ENCODE measurements at regions not wholly inside any gene's neighbourhood (a gene's known extent, or its start where the extent isn't known, plus 50 kb on each side); places are given as distances from the start of the nearest gene placed in this dataset.
"Not testable (repeated sequence)": the region's sequence is repeated elsewhere in the genome, so short reads cannot be mapped to it uniquely, and the experiment has no call there.

DNA sequence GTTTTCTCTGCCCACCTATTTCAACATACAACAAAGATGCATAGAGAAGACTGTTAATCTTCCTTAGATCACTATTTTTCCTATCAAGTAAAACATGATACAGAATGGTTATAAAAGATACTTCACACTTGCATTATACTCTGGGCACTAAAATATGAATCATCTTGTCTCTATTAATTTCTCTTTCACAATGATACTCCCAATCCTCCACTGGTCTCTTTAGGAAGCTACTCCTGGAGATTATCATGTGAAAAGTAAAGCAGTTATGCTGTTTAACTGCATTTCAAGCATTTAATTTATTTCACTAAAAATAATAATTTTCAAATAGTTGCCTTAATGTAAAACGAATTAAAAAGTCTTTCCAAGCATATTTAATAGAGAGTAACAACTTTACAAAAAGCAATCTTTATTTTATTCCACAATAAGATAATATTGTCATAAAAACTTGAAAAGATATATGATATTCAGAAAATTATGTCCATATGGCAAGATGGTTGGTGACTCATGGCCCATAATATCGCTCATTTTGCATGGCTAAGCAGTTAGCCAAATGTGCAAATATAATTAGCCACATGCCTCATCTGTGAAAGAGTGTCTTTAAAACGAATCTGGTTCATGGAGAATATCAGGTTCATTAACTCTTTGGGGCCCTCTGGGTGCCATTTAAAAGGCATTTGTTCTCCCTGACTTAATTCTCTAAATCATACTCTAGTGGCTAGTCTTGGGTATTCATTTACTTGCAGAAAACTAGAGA lies 1569.0 kb upstream of the B3GALT2 start:
- Histone ChIP-seq H4K91ac (ENCODE audit: low read depth, low read length) (no peak overlapping the region), H2AFZ (ENCODE audit: insufficient read depth, low read length, poor library complexity) (no peak overlapping the region), H3K4me3 (ENCODE audit: low read depth, low read length) (no peak overlapping the region), H3K79me1 (ENCODE audit: low read length) (no peaks in the 10 kb centered on the region), H3K27ac (ENCODE audit: low read depth, low read length) (no peak overlapping the region), H2AK5ac (ENCODE audit: low read length) (no peak overlapping the region), H3K27me3 (ENCODE audit: insufficient read depth, low read length) (no peaks in the 10 kb centered on the region), H2BK120ac (ENCODE audit: insufficient read depth, low read length, poor library complexity) (no peak overlapping the region), H3K9me3 (ENCODE audit: insufficient read depth, low read depth, low read length) (no peaks in the 10 kb centered on the region), H3K18ac (ENCODE audit: low read length) (no peak overlapping the region), H4K12ac (ENCODE audit: low read depth, low read length) (no peak overlapping the region), H3K4ac (ENCODE audit: low read depth, low read length) (no peak overlapping the region), H3K14ac (ENCODE audit: low read length) (no peak overlapping the region), H3K4me1 (ENCODE audit: control insufficient read depth in 1 of 2, insufficient read depth in 2 of 2, low read length in 2 of 2) (no peaks in the 10 kb centered on the region), H3K79me2 (ENCODE audit: control insufficient read depth, insufficient read depth, low read length, poor library complexity) (no peaks in the 10 kb centered on the region), H2BK5ac (ENCODE audit: low read depth, low read length, poor library complexity) (no peak overlapping the region), H3K4me2 (ENCODE audit: low read length) (no peak overlapping the region), H3K23ac (ENCODE audit: low read length) (no peak overlapping the region), H2BK12ac (ENCODE audit: low read length) (no peak overlapping the region), H3K9ac (ENCODE audit: low read length) (no peak overlapping the region), H3K36me3 (ENCODE audit: control insufficient read depth in 1 of 2, insufficient read depth in 2 of 2, low read length in 2 of 2) (no peaks in the 10 kb centered on the region), H4K8ac (ENCODE audit: low read depth, low read length) (no peak overlapping the region)
- DNase-seq = no peak
- no CpG with 5 or more reads among the region's 3 CpGs for WGBS (ENCODE audit: extremely low coverage, insufficient coverage, insufficient read length)

DNA sequence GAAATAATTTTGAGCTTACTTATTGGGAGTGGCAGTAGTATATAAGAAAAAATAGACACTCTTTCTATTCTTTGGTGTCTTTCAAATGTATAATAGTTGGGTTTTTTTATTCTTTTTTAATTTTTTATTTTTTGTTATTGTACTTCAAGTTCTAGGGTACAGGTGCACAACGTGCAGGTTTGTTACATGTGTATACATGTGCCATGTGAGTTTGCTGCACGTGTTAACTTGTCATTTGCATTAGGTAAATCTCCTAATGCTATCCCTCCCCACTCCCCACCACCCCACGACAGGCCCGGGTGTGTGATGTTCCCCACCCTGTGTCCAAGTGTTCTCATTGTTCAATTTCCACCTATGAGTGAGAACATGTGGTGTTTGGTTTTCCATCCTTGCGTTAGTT lies 1552.4 kb upstream of the B3GALT2 start:
- not testable (repeated sequence) for H4K91ac ChIP-seq (ENCODE audit: low read depth, low read length); H3K36me3 ChIP-seq (ENCODE audit: control insufficient read depth in 1 of 2, insufficient read depth in 2 of 2, low read length in 2 of 2); H3K14ac ChIP-seq (ENCODE audit: low read length); H3K27ac ChIP-seq (ENCODE audit: low read depth, low read length); H2AFZ ChIP-seq (ENCODE audit: insufficient read depth, low read length, poor library complexity); H3K4me1 ChIP-seq (ENCODE audit: control insufficient read depth in 1 of 2, insufficient read depth in 2 of 2, low read length in 2 of 2); H3K9ac ChIP-seq (ENCODE audit: low read length); H3K4ac ChIP-seq (ENCODE audit: low read depth, low read length); H4K8ac ChIP-seq (ENCODE audit: low read depth, low read length); H3K27me3 ChIP-seq (ENCODE audit: insufficient read depth, low read length); H4K12ac ChIP-seq (ENCODE audit: low read depth, low read length); H3K4me2 ChIP-seq (ENCODE audit: low read length); H2BK120ac ChIP-seq (ENCODE audit: insufficient read depth, low read length, poor library complexity); H3K23ac ChIP-seq (ENCODE audit: low read length); H3K18ac ChIP-seq (ENCODE audit: low read length); H3K9me3 ChIP-seq (ENCODE audit: insufficient read depth, low read depth, low read length); H2BK12ac ChIP-seq (ENCODE audit: low read length); DNase-seq; H2BK5ac ChIP-seq (ENCODE audit: low read depth, low read length, poor library complexity); H3K79me1 ChIP-seq (ENCODE audit: low read length); H3K79me2 ChIP-seq (ENCODE audit: control insufficient read depth, insufficient read depth, low read length, poor library complexity); H3K4me3 ChIP-seq (ENCODE audit: low read depth, low read length); H2AK5ac ChIP-seq (ENCODE audit: low read length)
- WGBS (ENCODE audit: extremely low coverage, insufficient coverage, insufficient read length) = no CpG with 5 or more reads among the region's 5 CpGs

DNA sequence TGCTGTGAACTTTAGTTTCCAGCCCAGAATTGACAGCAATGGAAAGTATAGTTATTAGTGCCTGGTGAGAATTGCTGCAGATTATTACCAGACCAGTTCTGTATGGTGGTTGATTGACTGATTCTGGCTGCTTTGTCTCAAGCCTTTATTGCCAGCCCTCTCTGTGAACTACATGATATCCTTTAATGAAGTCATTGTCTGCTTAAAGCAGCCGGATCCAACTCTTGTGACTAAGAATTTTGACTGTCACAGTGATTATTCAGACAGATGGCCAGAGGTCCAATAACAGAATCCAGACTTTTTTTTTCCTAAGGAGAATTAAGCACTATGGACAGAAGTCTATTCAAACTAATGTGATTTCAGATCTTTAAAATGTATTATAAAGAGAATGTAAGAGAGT lies 1548.6 kb upstream of the B3GALT2 start:
- no peaks in the 10 kb centered on the region for H3K4me1 ChIP-seq (ENCODE audit: control insufficient read depth in 1 of 2, insufficient read depth in 2 of 2, low read length in 2 of 2)
- no peak overlapping the region for H2AFZ ChIP-seq (ENCODE audit: insufficient read depth, low read length, poor library complexity)
- no peak overlapping the region for H3K4me3 ChIP-seq (ENCODE audit: low read depth, low read length)
- no peak overlapping the region for H3K18ac ChIP-seq (ENCODE audit: low read length)
- no peak overlapping the region for H4K91ac ChIP-seq (ENCODE audit: low read depth, low read length)
- H3K36me3 ChIP-seq (ENCODE audit: control insufficient read depth in 1 of 2, insufficient read depth in 2 of 2, low read length in 2 of 2) = no peaks in the 10 kb centered on the region
- no CpG with 5 or more reads among the region's 1 CpG for WGBS (ENCODE audit: extremely low coverage, insufficient coverage, insufficient read length)
- H3K9me3 ChIP-seq (ENCODE audit: insufficient read depth, low read depth, low read length) = no peaks in the 10 kb centered on the region
- no peak overlapping the region for H3K4me2 ChIP-seq (ENCODE audit: low read length)
- H2BK5ac ChIP-seq (ENCODE audit: low read depth, low read length, poor library complexity) = no peak overlapping the region
- H3K79me1 ChIP-seq (ENCODE audit: low read length) = no peaks in the 10 kb centered on the region
- no peak overlapping the region for H2BK12ac ChIP-seq (ENCODE audit: low read length)
- H3K27me3 ChIP-seq (ENCODE audit: insufficient read depth, low read length) = no peaks in the 10 kb centered on the region
- DNase-seq = no peak
- no peaks in the 10 kb centered on the region for H3K79me2 ChIP-seq (ENCODE audit: control insufficient read depth, insufficient read depth, low read length, poor library complexity)
- no peak overlapping the region for H4K8ac ChIP-seq (ENCODE audit: low read depth, low read length)
- H3K4ac ChIP-seq (ENCODE audit: low read depth, low read length) = no peak overlapping the region
- no peak overlapping the region for H3K23ac ChIP-seq (ENCODE audit: low read length)
- H3K14ac ChIP-seq (ENCODE audit: low read length) = no peak overlapping the region
- no peak overlapping the region for H3K27ac ChIP-seq (ENCODE audit: low read depth, low read length)
- no peak overlapping the region for H3K9ac ChIP-seq (ENCODE audit: low read length)
- H2BK120ac ChIP-seq (ENCODE audit: insufficient read depth, low read length, poor library complexity) = no peak overlapping the region
- H2AK5ac ChIP-seq (ENCODE audit: low read length) = no peak overlapping the region
- H4K12ac ChIP-seq (ENCODE audit: low read depth, low read length) = no peak overlapping the region

- Histone ChIP-seq H3K4me1 (ENCODE audit: control insufficient read depth in 1 of 2, insufficient read depth in 2 of 2, low read length in 2 of 2) (no peaks in the 10 kb centered on the region), H3K4me3 (ENCODE audit: low read depth, low read length) (no peak overlapping the region), H3K14ac (ENCODE audit: low read length) (no peak overlapping the region), H3K27me3 (ENCODE audit: insufficient read depth, low read length) (no peaks in the 10 kb centered on the region), H3K4ac (ENCODE audit: low read depth, low read length) (no peak overlapping the region), H3K23ac (ENCODE audit: low read length) (no peak overlapping the region), H2AFZ (ENCODE audit: insufficient read depth, low read length, poor library complexity) (no peak overlapping the region), H4K8ac (ENCODE audit: low read depth, low read length) (no peak overlapping the region), H3K9me3 (ENCODE audit: insufficient read depth, low read depth, low read length) (no peaks in the 10 kb centered on the region), H3K36me3 (ENCODE audit: control insufficient read depth in 1 of 2, insufficient read depth in 2 of 2, low read length in 2 of 2) (no peaks in the 10 kb centered on the region), H2BK12ac (ENCODE audit: low read length) (no peak overlapping the region), H3K18ac (ENCODE audit: low read length) (no peak overlapping the region), H2AK5ac (ENCODE audit: low read length) (no peak overlapping the region), H3K79me2 (ENCODE audit: control insufficient read depth, insufficient read depth, low read length, poor library complexity) (no peaks in the 10 kb centered on the region), H3K9ac (ENCODE audit: low read length) (no peak overlapping the region), H2BK120ac (ENCODE audit: insufficient read depth, low read length, poor library complexity) (no peak overlapping the region), H3K79me1 (ENCODE audit: low read length) (no peaks in the 10 kb centered on the region), H4K91ac (ENCODE audit: low read depth, low read length) (no peak overlapping the region), H4K12ac (ENCODE audit: low read depth, low read length) (no peak overlapping the region), H3K4me2 (ENCODE audit: low read length) (no peak overlapping the region), H3K27ac (ENCODE audit: low read depth, low read length) (no peak overlapping the region), H2BK5ac (ENCODE audit: low read depth, low read length, poor library complexity) (no peak overlapping the region)
- DNase-seq = no peak
These were observed 1544.6 kb upstream of the B3GALT2 start for GRCh38 chr1:194731025-194731424.
